D721Med (cell line): ENCODE measurements at regions not wholly inside any gene's neighbourhood (a gene's known extent, or its start where the extent isn't known, plus 50 kb on each side); places are given as distances from the start of the nearest gene placed in this dataset.

Experiments used
- DNase-seq: peaks from one replicate; pipeline ENCODE4 v3.0.0; 2011; ENCODE audit warnings: low spot score; ENCODE audit not compliant: insufficient read length
- FAIRE-seq: peaks from 2 replicates; lab custom pipeline; 2011; peaks lifted over from hg19 to GRCh38; lab: Jason Lieb, UNC
- TF ChIP-seq, protein P1 (sequence below): IDR thresholded peaks from 2 replicates; pipeline ENCODE4 v1.5.1; 2012; ENCODE audit warnings: mild to moderate bottlenecking, control low read depth; ENCODE audit not compliant: insufficient read depth; ENCODE audit errors: missing control alignments

- TF ChIP-seq, protein P1, sequence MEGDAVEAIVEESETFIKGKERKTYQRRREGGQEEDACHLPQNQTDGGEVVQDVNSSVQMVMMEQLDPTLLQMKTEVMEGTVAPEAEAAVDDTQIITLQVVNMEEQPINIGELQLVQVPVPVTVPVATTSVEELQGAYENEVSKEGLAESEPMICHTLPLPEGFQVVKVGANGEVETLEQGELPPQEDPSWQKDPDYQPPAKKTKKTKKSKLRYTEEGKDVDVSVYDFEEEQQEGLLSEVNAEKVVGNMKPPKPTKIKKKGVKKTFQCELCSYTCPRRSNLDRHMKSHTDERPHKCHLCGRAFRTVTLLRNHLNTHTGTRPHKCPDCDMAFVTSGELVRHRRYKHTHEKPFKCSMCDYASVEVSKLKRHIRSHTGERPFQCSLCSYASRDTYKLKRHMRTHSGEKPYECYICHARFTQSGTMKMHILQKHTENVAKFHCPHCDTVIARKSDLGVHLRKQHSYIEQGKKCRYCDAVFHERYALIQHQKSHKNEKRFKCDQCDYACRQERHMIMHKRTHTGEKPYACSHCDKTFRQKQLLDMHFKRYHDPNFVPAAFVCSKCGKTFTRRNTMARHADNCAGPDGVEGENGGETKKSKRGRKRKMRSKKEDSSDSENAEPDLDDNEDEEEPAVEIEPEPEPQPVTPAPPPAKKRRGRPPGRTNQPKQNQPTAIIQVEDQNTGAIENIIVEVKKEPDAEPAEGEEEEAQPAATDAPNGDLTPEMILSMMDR: no peak
- FAIRE-seq: no peak
- no peak for DNase-seq
These were observed 1118.1 kb upstream of the PRKX start for GRCh38 chrX:4831574-4831973.

DNA sequence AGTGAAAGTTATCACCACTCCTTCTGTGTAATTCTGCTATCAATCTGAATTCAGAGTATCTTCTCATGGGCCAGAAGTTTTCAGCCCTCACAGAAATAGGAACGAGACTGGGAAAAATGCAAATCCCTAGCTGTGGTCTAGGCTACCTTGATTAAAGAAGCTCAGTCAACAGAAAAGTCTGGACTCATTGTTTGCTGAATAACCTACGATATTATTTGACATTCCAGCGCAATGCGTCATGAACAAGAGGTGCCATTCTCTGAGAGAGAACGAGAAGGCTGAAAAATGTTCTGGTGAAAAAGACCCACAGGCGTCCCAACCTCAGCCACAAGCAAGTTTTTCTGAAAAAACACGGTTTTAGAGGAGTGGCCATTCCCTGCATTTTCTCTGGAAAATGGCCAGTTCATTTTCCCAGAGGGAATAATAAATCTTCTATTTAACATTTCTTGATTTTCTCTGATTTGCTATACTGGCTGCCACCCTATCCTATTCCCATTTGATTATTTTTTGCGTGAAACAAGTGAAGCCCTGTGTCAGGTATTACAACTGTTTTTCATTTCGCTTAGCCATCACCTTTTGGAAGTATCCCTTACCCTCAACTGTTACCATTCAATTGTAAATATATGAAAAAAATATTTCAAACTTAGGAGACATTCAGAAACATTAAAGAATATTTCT is 1117.6 kb upstream of the PRKX start:
- DNase-seq (no peak), FAIRE-seq (no peak)
- TF ChIP-seq, protein P1: no peak

DNA sequence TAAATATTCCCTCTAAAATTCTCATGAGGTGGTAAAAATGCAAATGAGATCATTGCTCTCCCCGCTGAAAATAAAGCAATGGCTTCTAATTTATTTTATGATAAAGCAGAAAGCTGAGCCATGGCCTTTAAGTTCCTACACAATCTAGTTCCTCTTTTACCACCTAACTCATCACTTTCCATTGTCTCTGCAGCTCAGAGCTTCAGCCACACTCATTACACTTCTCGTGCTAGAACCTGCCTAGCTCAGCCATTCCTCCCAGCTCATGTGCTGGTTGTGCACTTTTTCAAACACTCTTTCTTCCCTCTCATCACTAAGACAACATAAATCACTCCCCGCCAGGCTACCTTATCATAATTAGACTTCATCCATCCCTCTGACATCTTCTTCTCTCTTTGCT is 1112.1 kb upstream of the PRKX start:
- no peak for FAIRE-seq

GRCh38 chrX:4809571-4809970 is 1096.1 kb upstream of the PRKX start:
- DNase-seq: no peak
- FAIRE-seq: no peak
- TF ChIP-seq, protein P1: no peak

More for the DNA sequence above, 1112.1 kb upstream of the PRKX start:
- no peak for DNase-seq
- TF ChIP-seq, protein P1: no peak

GRCh38 chrX:4805502-4805901 is 1092.1 kb upstream of the PRKX start:
- no peak for FAIRE-seq
- TF ChIP-seq, protein P1: no peak
- DNase-seq: no peak

- TF ChIP-seq, protein P1: no peak
- FAIRE-seq: no peak
These were observed 1087.3 kb upstream of the PRKX start for GRCh38 chrX:4800756-4801155.

DNA sequence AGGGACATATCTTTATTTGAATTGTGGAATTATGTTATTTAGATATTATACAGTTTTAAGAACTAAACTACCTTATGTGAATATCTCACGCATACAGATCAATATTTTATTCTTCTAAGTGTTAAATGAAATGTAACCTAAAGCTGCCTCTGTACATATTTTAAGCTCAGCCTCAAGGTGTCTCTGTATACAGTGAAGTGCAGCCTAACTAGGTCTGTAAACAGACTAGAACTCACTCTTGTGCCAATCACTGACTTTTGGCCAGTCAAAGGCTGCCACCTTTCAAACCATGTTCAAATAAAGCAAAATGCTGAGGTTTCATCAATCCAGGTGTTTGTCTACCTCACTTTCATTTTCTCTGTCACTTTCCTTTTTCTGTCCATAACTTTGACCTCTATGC is 1074.5 kb upstream of the PRKX start:
- FAIRE-seq: no peak
- TF ChIP-seq, protein P1: no peak
- no peak for DNase-seq

More at GRCh38 chrX:4800756-4801155, 1087.3 kb upstream of the PRKX start:
- DNase-seq: no peak
